Testis (tissue), 2 donors: ENCODE measurements at regions not wholly inside any gene's neighbourhood (a gene's known extent, or its start where the extent isn't known, plus 50 kb on each side); places are given as distances from the start of the nearest gene placed in this dataset.

Experiments used
- POLR2A ChIP-seq: fragments of 450-650 bp; IDR thresholded peaks from one replicate; pipeline ENCODE4 v1.6.1; 2017; ENCODE audit warnings: antibody characterized with exemption, mild to moderate bottlenecking, moderate library complexity
- TF ChIP-seq, protein P1 (sequence below), 3 experiments: fragments of 450-650 bp in 2 of 3; fragments of 200-600 bp in 1 of 3; sonication (generic) in 1 of 3; IDR thresholded peaks; one replicate each; pipeline ENCODE4 v1.5.1; 2016 to 2019; ENCODE audit warnings: antibody characterized with exemption in 3 of 3, mild to moderate bottlenecking in 2 of 3, moderate library complexity in 1 of 3

DNA sequence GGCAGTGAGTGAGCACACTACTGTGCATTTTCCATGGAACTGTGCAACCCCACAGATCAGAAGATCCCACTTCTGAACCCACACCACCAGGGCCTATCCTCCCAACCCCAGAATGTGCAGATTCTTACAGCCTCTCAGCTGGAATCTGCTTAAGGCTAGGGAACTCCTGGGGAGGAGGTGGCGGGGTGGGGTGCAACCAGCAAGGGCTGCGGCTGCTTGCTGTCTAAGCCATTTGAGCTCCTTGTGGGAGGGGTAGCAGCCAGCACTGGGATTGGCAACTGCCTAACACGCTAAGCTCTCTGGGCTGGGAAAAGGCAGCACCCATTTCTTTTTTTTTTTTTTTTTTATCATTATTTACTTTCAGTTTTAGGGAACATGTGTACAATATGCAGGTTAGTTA, 353.3 kb downstream of the RAB28 start:
- TF ChIP-seq, protein P1, sequence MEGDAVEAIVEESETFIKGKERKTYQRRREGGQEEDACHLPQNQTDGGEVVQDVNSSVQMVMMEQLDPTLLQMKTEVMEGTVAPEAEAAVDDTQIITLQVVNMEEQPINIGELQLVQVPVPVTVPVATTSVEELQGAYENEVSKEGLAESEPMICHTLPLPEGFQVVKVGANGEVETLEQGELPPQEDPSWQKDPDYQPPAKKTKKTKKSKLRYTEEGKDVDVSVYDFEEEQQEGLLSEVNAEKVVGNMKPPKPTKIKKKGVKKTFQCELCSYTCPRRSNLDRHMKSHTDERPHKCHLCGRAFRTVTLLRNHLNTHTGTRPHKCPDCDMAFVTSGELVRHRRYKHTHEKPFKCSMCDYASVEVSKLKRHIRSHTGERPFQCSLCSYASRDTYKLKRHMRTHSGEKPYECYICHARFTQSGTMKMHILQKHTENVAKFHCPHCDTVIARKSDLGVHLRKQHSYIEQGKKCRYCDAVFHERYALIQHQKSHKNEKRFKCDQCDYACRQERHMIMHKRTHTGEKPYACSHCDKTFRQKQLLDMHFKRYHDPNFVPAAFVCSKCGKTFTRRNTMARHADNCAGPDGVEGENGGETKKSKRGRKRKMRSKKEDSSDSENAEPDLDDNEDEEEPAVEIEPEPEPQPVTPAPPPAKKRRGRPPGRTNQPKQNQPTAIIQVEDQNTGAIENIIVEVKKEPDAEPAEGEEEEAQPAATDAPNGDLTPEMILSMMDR (IDR thresholded peaks at IDR 0.05), result no peak
- no peak for TF ChIP-seq POLR2A
